ENCODE measurements at regions not wholly inside any gene's neighbourhood (a gene's known extent, or its start where the extent isn't known, plus 50 kb on each side); places are given as distances from the start of the nearest gene placed in this dataset.

DNA sequence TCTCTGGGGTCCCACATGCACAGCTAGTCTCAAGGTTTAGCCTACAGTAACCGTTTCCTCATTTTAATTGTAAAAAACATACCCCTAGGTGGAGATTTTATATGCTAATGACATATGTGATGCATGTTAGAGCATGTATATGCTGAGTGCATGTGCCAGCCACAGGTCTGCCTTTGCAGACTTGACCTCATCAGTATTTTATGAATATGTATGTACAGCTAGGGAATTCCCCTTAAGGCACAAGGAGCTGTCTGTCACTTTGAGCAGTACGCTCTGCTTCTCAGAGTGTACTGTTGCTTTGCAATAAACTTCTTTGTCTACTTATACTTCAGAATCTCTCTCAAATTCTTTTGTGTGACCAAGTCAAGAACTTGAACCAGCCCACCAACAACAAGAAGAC is 131.2 kb upstream of the ERBB4 start:
- TF ChIP-seq, protein P1, sequence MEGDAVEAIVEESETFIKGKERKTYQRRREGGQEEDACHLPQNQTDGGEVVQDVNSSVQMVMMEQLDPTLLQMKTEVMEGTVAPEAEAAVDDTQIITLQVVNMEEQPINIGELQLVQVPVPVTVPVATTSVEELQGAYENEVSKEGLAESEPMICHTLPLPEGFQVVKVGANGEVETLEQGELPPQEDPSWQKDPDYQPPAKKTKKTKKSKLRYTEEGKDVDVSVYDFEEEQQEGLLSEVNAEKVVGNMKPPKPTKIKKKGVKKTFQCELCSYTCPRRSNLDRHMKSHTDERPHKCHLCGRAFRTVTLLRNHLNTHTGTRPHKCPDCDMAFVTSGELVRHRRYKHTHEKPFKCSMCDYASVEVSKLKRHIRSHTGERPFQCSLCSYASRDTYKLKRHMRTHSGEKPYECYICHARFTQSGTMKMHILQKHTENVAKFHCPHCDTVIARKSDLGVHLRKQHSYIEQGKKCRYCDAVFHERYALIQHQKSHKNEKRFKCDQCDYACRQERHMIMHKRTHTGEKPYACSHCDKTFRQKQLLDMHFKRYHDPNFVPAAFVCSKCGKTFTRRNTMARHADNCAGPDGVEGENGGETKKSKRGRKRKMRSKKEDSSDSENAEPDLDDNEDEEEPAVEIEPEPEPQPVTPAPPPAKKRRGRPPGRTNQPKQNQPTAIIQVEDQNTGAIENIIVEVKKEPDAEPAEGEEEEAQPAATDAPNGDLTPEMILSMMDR (conservative IDR thresholded peaks at IDR 0.05; ENCODE audit: low read length): no peak
- no peak for TF ChIP-seq EZH2phosphoT487 (IDR thresholded peaks at IDR 0.05; ENCODE audit: borderline replicate concordance)
